ENCODE measurements at regions not wholly inside any gene's neighbourhood (a gene's known extent, or its start where the extent isn't known, plus 50 kb on each side); places are given as distances from the start of the nearest gene placed in this dataset.

- Histone ChIP-seq H3K9me3 (ENCODE audit: low read length) (no peaks in the 10 kb centered on the region), H3K27ac (ENCODE audit: extremely low read length, insufficient read depth, low read length) (no peak overlapping the region), H3K79me2 (ENCODE audit: insufficient read depth, low read length) (no peaks in the 10 kb centered on the region), H3K4me2 (ENCODE audit: low read depth, low read length) (no peak overlapping the region), H3K4me3 (replicated peaks in 1 of 3; ENCODE audit: insufficient read depth in 1 of 3, low read depth in 2 of 3, low read length in 3 of 3) (no peak overlapping the region), H4K20me1 (ENCODE audit: insufficient read depth, low read length) (no peaks in the 10 kb centered on the region), H3K9ac (ENCODE audit: insufficient read depth, low read depth, low read length) (no peak overlapping the region), H2AFZ (ENCODE audit: low read length) (no peak overlapping the region), H3K27me3 (ENCODE audit: control insufficient read depth in 1 of 2, insufficient read depth in 2 of 2, low read length in 2 of 2) (0 out of 5 replicates have a peak, but pooled peaks cover 0 to 3% of the 10 kb centered on the region in 2 experiments), H3K36me3 (replicated peaks in 1 of 2; ENCODE audit: control insufficient read depth in 1 of 2, insufficient read depth in 2 of 2, low read length in 2 of 2) (no peaks in the 10 kb centered on the region), H3K4me1 (ENCODE audit: insufficient read depth, low read length) (no peaks in the 10 kb centered on the region)
- CTCF ChIA-PET (ENCODE audit: low intra/inter-chr PET ratio, low total read pairs) = no interaction called here
- no TSS peak for BruUV-seq (replicated peaks)
- intact Hi-C loops (cut with micrococcal nuclease; ENCODE audit: unreplicated experiment) (no loop called here), in situ Hi-C loops (cut with HindIII; ENCODE audit: extremely low pct_ligation_motif_present, low pct_unique_long_range_greater_than_20kb) (no loop called here)
- ATAC-seq (no peak), DNase-seq (ENCODE audit: low spot score) (no peak), FAIRE-seq (no peak)
- WGBS (ENCODE audit: low lambda C conversion rate) = 4% methylated on average over 3 of the region's 3 CpGs
- TF ChIP-seq ZNF720 (CRISPR knock-in tag; IDR thresholded peaks at IDR 0.05) (no peak), ZNF432 (CRISPR knock-in tag; IDR thresholded peaks at IDR 0.05; ENCODE audit: borderline replicate concordance) (no peak), CEBPB (IDR thresholded peaks at IDR 0.05; ENCODE audit: borderline replicate concordance, low read depth, low read length) (no peak)
- POLR2A ChIA-PET = no interaction called here
Measured at GRCh38 chr15:38721568-38721945, 156.9 kb upstream of the RASGRP1 start.

- WGBS (ENCODE audit: low lambda C conversion rate) = 0% methylated on average over 1 of the region's 1 CpG
- Histone ChIP-seq H3K9me3 (ENCODE audit: low read length) (no peaks in the 10 kb centered on the region), H3K4me2 (ENCODE audit: low read depth, low read length) (no peak overlapping the region), H3K4me3 (replicated peaks in 1 of 3; ENCODE audit: insufficient read depth in 1 of 3, low read depth in 2 of 3, low read length in 3 of 3) (no peak overlapping the region), H3K79me2 (ENCODE audit: insufficient read depth, low read length) (no peaks in the 10 kb centered on the region), H3K4me1 (ENCODE audit: insufficient read depth, low read length) (no peaks in the 10 kb centered on the region), H3K27me3 (ENCODE audit: control insufficient read depth in 1 of 2, insufficient read depth in 2 of 2, low read length in 2 of 2) (0 out of 5 replicates have a peak, but pooled peaks cover 0 to 1% of the 10 kb centered on the region in 2 experiments), H3K36me3 (replicated peaks in 1 of 2; ENCODE audit: control insufficient read depth in 1 of 2, insufficient read depth in 2 of 2, low read length in 2 of 2) (no peaks in the 10 kb centered on the region), H3K9ac (ENCODE audit: insufficient read depth, low read depth, low read length) (no peak overlapping the region), H4K20me1 (ENCODE audit: insufficient read depth, low read length) (no peaks in the 10 kb centered on the region), H3K27ac (ENCODE audit: extremely low read length, insufficient read depth, low read length) (no peak overlapping the region), H2AFZ (ENCODE audit: low read length) (no peak overlapping the region)
- in situ Hi-C loops (cut with HindIII; ENCODE audit: extremely low pct_ligation_motif_present, low pct_unique_long_range_greater_than_20kb) = no loop called here
- FAIRE-seq (no peak), ATAC-seq (no peak), DNase-seq (ENCODE audit: low spot score) (no peak)
- no TSS peak for BruUV-seq (replicated peaks)
- CTCF ChIA-PET (ENCODE audit: low intra/inter-chr PET ratio, low total read pairs) = no interaction called here
- POLR2A ChIA-PET = no interaction called here
- intact Hi-C loops (cut with micrococcal nuclease; ENCODE audit: unreplicated experiment) = no loop called here
- TF ChIP-seq E2F2 (CRISPR knock-in tag; IDR thresholded peaks at IDR 0.05; ENCODE audit: borderline replicate concordance) (no peak), POLR2AphosphoS2 (IDR thresholded peaks at IDR 0.05; ENCODE audit: low read depth, low read length) (no peak), GABPB1 (CRISPR knock-in tag; IDR thresholded peaks at IDR 0.05) (no peak), ZNF281 (CRISPR knock-in tag; IDR thresholded peaks at IDR 0.05; ENCODE audit: borderline replicate concordance) (no peak), IKZF1 (IDR thresholded peaks at IDR 0.05) (no peak), ZNF652 (CRISPR knock-in tag; IDR thresholded peaks at IDR 0.05; ENCODE audit: borderline replicate concordance, low read depth) (no peak), MED13 (CRISPR knock-in tag; IDR thresholded peaks at IDR 0.05) (no peak), UBTF (CRISPR knock-in tag; IDR thresholded peaks at IDR 0.05) (no peak)
Measured at GRCh38 chr15:38722236-38722635, 157.6 kb upstream of the RASGRP1 start.
